GM18519 (cell line): ENCODE measurements at regions not wholly inside any gene's neighbourhood (a gene's known extent, or its start where the extent isn't known, plus 50 kb on each side); places are given as distances from the start of the nearest gene placed in this dataset.

Experiments
- ATAC-seq: cut with Tn5 transposase; IDR thresholded peaks from one replicate; pipeline ENCODE4 v1.9.1; 2021; ENCODE audit warnings: mild to moderate bottlenecking, moderate library complexity; ENCODE audit not compliant: unreplicated experiment, low FRiP score

GRCh38 chr21:35770101-35770945 lies 290.0 kb downstream of the SETD4 start:
- ATAC-seq, result no peak

- ATAC-seq, result no peak
Observed at GRCh38 chr21:35768187-35768586, 292.1 kb downstream of the SETD4 start.

- ATAC-seq, result no peak
Observed at GRCh38 chr21:35764586-35764985, 295.7 kb downstream of the SETD4 start.

- ATAC-seq, result no peak
Observed at GRCh38 chr21:35764077-35764476, 296.2 kb downstream of the SETD4 start.

GRCh38 chr21:35754583-35754982 lies 305.7 kb downstream of the SETD4 start:
- no peak for ATAC-seq

GRCh38 chr21:35753308-35753707 lies 307.0 kb downstream of the SETD4 start:
- no peak for ATAC-seq

- no peak for ATAC-seq
Observed at GRCh38 chr21:35751171-35751570, 309.2 kb downstream of the SETD4 start.

- no peak for ATAC-seq
Observed at GRCh38 chr21:35749904-35750303, 310.4 kb downstream of the SETD4 start.

- ATAC-seq, result no peak
Observed at GRCh38 chr21:35748678-35749314, 311.5 kb downstream of the SETD4 start.

- ATAC-seq, result no peak
Observed at GRCh38 chr21:35743571-35743970, 316.8 kb downstream of the SETD4 start.

GRCh38 chr21:35738347-35738961 lies 321.9 kb downstream of the SETD4 start:
- no peak for ATAC-seq

- no peak for ATAC-seq
Observed at GRCh38 chr21:35737899-35738346, 322.4 kb downstream of the SETD4 start.

GRCh38 chr21:35737449-35737848 lies 322.9 kb downstream of the SETD4 start:
- ATAC-seq, result no peak

- ATAC-seq, result no peak
Observed at GRCh38 chr21:35732788-35733187, 327.5 kb downstream of the SETD4 start.

- ATAC-seq, result no peak
Observed at GRCh38 chr21:35730325-35730724, 330.0 kb downstream of the SETD4 start.

GRCh38 chr21:35727830-35728229 lies 332.5 kb downstream of the SETD4 start:
- ATAC-seq, result no peak

GRCh38 chr21:35724156-35724555 lies 336.2 kb downstream of the SETD4 start:
- no peak for ATAC-seq

GRCh38 chr21:35721701-35722100 lies 338.6 kb downstream of the SETD4 start:
- no peak for ATAC-seq

- ATAC-seq, result no peak
Observed at GRCh38 chr21:35720208-35720731, 340.1 kb downstream of the SETD4 start.

GRCh38 chr21:35719080-35719479 lies 341.2 kb downstream of the SETD4 start:
- no peak for ATAC-seq

- ATAC-seq, result no peak
Observed at GRCh38 chr21:35716876-35717565, 343.3 kb downstream of the SETD4 start.
